HG03565 (cell line): ENCODE measurements at regions not wholly inside any gene's neighbourhood (a gene's known extent, or its start where the extent isn't known, plus 50 kb on each side); places are given as distances from the start of the nearest gene placed in this dataset.

ENCODE experiments used
- ATAC-seq: cut with Tn5 transposase; IDR thresholded peaks from one replicate; pipeline ENCODE4 v1.9.1; 2021; ENCODE audit warnings: mild to moderate bottlenecking, moderate library complexity; ENCODE audit not compliant: unreplicated experiment

DNA sequence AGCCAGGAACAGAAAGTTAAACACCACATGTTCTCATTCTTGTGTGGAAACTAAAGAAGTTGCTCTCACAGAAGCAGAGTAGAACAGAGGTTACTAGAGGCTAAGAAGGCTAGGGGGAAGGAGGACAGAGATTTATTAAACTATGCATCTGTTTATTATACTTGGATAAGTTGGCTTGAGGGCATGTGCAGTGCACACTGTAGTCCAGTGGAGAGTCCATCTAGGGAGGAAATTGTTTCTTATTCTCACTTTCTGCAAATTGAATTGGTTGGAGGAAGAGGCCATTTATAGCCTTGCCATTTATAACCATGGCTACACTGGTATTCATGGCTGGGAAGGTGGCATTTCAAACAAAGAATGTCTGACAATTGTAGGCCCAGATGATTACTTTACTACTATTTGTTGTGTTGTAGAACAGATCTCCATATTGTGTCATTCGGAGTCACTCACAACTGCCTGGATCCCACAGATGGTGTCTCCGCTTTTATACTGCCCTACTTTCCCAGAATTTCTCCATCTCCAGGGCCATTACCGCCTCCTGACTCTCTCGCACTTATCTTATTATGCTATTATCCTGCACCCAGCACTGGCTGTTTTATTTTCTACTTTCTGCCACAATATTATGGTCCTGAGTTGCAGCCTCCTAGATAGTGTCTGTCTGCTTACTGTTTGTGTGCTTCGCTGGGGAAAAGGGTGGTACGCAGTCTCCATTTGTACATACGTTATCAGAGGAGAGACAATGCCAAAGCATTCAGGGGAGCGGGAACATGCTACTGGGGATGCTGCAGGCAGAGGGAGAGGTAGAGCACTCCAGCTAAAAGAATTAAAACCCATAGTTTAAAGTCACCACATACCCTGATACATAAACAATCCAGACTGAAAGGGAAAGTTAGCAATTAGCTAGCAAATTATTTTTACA, 169.3 kb upstream of the BLID start:
- ATAC-seq: no peak

DNA sequence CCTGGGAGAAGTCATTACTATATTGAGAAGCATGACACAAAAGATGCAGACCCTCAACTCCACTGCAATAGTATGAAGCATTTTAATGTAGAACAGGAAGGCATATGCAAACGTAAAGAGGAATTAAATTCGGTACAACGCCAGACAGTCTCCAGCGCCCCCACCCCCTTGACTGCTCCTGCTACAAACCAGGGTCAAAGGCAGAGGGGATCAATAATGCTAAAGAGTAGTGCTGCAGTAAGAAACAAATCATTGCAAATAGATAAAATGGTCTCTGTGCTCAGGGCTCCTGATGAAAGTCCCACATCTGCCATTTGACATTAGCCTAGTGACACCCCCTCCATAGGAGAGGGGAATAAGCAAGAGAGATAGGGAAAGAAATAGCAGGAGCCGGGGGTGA, 164.9 kb upstream of the BLID start:
- ATAC-seq: no peak

DNA sequence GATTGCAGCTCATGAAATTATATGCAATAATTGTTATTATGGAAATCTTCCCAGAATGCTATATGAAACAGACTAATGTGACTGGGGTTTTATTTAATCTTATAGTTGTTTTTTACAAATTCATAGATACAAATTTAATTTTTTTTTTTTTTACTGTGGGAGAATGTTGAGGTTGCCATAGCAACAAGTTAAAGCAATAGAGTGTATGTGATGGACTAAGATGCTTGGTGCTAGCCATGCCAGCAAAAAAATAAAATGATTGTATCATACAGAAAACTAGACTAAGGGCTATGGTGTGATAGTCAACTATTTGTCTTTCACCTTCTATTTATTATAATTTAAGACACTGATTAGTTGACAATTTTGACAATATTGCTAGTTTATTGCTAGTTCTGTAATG, 163.2 kb upstream of the BLID start:
- no peak for ATAC-seq

DNA sequence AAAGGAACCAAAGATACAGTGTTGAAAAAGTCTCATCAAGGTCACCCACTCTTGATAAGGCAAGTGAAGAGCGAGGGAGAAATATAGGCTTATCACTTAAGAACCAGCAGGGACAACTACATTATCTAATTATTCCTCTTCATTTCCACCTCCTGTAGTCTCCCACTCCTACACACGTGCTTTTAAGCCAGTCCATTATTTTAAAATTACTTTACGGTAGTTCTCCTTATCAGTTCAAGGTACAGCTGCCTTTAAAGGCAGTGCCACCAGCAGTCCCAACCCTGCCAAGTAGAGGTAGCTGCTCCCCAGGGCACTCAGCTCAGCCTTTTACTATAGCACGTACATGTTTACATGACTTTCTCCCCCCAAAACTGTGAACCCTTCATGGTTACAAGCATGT, 161.5 kb upstream of the BLID start:
- ATAC-seq: no peak

DNA sequence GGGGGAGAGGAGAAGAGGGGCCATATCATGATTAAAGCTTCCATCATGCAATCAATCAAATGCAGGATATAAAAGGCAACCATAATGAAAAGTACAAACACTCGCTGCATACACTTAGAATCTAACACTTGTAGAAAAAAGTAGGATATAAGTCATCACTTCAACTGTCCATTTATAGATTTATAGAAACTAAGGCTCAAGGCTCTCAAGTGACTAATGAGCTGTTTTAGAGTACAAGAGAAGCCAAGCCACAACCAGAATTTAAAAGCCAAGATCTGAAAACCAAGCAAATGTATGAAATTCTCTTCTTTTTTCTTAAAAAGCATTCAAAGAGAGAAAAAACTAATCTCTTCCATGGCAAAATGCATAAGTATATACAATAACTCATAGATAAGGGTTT, 160.2 kb upstream of the BLID start:
- ATAC-seq: no peak

DNA sequence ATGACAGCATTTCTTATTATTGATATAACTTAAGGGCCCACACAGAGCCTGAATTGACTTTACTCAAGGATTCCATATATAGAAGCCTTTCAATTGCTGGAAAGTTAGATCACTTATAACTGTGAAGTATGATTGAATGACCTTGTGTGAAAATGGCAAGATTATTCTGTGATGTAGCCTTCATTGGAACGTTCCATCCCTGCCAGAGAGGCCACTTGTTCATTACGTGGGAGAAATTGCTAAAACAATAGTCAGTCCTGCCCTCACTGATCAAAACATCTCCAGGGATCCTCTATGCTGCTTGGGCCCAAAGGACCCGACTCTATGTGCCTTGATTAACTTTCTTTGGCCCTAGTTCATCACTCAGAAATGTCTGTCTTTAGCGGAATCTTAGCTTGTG, 159.5 kb upstream of the BLID start:
- ATAC-seq: no peak

DNA sequence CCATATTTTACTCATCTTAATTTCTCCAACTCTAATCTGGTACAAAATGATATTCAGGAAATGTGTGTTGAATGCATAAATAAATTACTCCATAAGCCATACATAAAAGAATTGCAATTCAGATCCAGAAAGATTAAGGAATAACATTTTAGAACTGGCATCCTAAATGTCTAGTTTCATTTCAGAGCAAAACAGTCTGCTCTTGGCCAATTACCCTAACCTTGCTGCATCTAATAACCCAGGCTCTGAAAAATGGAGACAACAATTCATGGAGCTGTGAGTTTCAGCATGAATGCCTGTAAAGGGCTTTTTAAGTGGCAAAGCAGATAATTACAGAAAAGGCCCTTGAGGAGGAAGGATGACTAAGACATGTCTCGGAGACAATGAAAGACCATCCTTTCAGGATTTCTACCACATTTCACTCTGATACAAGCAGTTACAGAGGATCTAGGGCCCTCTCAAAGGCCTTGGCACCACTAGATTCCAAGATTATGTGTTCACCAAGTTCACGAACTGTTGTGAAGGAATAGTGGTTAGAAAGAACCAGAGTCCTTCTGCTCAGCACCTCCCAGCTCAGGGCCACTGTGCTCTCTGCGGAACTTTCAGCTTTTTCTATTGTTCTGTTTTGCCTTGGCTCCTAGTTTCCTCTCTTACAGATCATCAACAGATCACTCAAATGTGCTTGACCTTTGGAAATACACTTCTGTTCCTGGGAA, 157.6 kb upstream of the BLID start:
- no peak for ATAC-seq

DNA sequence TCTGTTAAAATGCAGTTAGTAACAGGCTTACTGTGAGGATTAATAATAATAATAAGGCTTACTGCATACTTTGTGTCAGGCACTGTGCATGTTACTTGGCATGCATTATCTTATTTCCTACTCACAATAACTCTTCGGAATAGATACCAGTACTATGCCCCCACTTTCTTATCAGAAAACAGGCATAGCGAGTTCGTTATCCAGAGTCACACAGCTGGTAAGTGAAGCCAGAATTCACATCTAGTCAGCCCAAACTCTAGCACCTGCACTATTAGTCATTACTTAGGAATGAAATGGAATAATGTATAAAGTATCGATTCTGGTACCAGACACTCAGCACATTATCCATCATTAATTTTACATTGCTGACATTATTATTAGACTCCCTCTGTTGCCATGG, 155.7 kb upstream of the BLID start:
- no peak for ATAC-seq

DNA sequence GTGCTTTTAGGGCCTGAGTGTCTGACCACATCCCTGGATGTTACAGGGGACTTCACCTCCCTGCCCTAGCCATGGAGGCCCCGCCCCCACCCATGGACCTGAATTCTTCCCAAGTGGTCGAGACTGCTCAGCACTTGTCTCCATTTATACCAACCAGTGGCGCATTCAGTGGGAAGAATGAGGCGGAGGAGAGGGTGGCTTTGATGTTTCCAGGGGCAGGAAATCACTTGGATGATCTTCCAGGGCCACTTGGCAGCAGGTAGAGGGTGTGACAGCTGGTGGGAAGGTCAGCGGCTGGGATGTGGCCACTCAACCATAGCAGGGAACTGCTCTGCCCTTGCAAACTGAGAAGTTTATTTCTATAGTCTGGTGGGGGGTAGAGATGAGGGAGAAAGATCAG, 155.1 kb upstream of the BLID start:
- ATAC-seq: no peak

DNA sequence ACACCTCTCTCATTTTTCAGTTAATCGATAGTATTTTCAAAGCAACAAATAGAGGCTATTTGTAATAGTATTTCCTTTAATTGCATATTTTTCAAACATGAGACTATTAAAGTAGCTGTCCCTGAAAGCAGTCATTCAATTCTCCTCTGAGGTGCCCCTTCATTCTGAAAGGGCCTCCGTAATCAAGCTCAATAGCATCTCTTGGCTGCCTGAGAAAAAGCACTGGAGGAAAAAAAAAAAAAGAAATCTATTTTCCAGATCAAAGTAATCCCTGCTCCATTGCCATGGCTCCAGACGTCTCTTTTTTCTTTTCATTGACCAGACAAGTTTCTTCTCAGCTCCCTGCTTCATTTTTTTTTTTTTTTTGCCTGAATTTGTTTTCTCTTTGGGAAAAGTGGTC, 154.5 kb upstream of the BLID start:
- no peak for ATAC-seq

DNA sequence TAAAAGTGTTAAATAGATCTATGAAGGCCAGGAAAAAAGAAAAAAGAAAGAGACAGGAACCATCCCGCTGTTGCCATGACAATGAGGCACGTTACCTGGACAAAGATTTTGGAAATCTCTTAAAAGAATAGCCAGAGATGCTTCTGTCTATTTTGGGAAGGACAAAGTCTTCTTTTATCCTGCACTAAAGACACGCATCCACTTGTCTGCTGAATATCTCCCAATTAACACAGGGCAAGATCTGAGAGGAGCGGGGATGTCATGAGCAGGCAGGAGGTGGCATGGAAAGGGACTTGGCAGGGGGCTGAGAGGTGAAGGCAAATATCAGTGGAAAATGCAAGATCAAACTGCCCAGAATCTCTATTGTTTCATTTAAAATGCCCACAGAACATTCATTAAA, 153.8 kb upstream of the BLID start:
- no peak for ATAC-seq

DNA sequence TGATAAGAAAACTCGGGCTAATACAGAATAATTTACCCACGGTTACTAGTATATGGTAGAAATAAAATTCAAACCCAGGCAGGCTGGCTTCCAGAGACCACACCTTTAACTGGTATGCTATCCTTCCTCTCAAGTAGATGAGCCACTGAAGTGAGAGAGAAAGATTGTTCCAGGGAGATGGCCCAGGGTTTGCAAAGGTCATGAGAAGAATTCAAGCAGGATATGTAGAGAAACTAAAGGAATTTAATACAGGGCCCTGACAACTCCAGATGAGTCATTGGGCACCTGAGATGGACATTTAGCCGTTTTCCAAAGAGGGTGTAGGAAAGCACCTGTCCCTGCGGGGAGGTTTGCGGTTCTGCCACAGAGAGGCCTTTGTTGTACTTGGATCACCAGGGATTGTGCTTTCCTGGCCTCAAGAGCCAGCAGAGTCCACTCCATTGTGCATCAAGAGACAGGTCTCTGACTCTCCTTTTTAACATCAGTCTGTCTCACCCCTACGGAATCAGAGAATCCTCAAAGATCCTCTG, 152.7 kb upstream of the BLID start:
- ATAC-seq: no peak

DNA sequence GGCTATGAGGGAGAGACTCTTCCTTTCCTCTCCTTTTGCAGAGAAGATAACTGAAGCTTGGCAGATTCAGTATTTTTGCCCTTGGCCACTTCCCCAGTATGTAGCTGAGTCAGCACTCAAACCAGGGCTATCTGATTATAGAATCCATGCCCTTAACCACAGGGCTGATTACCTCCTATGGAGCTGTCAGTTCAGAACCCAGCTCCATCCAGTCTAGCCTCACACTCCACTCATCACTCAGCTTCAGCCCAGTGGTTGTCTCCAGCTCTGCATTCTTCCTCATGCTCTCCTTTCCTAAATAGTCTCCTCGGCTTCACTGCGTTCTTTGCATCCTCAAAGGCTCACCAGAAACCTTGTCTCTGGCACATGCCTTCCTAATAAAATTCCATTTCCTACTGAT, 151.6 kb upstream of the BLID start:
- ATAC-seq: no peak

DNA sequence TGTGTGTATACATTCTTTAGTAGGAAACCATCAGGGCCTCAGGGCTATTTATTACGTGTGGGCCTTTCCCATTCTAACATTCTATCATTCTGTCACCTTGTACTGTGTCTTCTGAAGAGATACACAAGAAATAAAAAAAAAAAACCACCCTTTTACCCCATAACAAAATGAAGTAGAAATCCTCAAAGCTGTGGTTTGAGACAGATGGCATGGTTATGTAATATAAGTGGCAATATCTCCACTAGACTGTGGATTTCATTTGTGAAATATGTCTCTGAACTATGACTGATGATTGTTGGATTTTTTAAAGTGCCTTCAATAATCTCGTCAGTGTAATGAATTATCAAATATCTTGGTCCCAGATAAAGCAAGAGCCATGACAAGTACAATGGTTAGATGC, 150.0 kb upstream of the BLID start:
- no peak for ATAC-seq

DNA sequence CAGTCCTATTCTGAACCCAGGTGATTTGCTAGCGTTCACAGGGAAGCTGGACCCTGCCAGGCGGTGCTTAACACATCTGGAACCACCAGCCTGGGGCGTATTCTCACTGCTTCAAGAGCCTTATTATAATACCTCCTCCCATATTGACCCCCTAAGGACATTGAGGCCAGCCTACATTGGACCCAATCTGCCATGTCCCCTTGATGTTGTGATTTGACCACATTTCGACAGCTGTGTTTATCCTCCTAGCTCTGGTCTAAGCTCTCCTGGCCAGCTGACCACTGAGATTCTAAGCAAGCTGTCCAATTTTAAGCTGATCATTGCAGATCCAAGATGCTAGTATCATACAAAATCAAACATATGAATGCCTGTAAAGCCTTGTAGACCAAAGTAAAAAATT, 148.1 kb upstream of the BLID start:
- ATAC-seq: no peak

DNA sequence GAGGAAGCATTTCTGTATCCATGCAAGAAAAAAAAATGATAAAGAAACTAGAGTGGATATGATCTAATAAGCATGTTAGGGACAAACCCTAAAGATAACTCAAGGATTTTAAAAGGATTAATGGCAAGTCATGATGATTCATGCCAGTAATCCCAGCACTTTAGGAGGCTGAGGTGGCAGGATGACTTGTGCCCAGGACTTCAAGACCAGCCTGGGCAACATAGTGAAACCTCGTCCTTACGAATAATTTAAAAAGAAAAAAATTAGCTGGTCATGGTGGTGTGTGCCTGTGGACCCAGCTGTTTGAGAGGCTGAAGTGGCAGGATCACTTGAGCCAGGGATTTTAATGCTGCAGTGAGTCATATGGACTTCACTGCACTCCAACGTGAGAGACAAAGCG, 145.5 kb upstream of the BLID start:
- no peak for ATAC-seq

DNA sequence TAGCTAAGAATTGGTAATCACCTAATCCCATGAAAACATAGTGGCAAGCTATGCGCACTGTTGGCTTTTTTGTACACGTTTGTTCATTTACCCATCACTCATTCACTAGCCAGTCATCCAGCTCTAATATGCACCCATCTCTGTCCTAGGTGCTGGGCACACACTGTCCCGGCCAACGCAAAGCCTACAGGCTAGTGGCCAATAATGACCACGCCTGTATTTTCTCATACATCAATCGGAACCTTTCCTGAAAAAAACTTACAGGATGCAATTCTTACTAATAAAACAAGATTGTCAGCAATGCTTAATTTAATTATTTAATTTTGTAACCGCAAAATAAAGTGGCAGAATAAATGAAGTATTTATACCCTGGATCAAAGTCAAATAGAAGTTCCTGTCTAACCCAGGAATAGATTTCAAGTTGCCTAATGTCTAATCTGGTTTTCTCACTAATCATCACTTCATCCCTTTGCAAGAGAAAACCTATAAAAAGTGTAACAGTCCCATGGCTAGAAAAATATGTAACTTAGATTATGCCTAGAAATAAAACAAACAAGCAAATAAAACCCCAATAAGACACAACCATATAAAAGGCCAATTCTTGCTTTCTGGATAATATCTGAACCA, 143.3 kb upstream of the BLID start:
- no peak for ATAC-seq

DNA sequence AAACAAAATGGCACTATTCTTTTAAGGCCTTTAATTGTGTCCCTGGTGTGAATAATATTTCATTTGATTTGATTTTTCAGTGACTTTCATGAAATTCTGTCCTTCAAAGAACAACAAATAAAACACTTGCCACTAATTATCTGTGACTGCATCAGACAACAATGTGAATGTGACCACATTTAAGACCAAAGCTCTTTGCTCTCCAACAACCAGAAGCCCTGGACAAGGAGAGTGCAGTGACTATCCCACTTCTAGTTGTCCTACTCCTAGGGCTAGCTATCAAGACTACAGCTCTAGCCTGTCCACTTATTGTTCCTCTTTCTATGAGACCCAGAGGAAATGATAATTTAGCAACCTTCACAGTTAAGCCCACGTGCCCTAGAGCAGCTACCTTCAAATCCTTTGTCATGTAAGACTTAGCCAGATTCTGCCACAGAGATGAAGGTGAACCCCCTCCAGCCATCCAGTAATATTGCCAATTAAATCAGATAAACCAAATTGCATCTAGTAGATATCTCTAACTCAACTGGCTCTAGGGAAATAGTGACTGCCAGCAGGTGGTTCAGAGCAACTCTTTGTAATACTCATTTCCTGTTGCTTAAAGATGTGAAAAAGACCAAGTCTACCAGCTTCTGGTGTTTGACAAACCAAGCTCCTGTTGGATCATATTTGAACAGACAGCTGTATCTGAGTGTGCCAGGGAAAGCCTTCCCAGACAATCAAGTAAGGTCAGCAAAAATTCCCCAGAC, 142.6 kb upstream of the BLID start:
- ATAC-seq: no peak

DNA sequence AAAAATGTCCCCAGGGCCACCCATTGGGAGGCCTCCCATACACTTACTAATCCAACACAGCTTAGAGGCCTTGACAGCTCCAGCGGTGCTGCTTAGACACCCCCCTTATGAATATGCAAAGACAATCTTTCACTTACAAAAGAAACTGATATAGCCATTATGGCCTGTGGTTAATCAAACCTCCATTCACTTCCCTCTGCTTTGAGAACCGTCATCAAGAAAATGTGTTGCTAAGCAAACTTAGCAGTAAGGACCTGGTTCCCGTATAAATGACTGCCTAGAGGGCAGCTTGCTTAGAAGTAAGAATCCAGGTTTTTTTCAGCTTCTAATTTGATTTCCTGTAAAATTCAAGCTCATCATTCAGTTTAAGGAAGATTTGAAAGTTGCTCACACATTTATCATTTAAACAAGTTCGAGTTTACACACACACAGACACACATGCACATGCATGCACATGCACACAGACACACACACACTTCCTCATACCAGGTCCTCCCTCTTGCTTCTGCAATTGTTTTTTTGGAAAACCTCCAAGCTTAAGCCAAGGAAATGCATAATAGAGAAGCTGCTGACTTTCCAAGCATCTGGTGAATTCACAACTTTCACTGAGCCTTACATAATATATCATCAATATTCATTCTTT, 137.7 kb upstream of the BLID start:
- ATAC-seq: no peak

DNA sequence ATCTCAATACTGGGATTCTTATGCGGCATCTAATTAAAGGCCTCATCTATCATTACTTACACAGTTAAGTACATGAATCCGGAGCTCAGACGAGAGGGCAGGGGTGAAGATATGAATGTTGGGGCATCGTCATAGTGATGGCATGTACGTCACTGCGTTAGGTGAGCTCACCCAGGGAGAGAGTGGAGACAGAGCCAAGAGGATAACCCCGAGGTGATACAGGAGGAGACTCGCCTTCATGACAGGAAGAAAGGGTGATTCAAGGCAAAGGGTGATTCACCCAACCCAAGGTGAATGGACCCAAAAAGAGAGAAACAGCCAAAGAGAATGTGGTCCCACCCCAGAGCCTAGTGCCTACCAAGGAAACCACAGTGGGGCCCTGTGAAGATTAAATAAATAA, 132.9 kb upstream of the BLID start:
- ATAC-seq: no peak

DNA sequence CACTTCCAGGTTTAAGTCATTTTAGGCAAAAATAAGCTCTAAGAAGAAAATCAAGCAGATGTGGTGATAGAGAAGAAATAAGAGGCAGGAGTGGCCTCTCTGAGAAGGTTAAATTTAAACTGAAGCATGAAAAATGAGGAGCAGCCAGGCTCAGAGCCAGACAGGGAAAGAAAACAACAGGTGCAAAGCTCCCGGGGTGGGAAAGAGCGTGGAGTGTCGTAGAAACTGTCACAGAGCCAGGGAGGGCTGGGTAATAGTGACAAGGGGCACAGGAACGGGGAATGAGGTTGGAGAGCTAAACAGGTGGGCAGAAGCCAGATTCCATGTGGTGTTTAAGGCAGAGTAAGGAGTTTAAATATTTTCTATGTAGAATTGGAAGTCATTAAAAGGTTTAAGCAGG, 132.1 kb upstream of the BLID start:
- no peak for ATAC-seq
